HepG2 (cell line): ENCODE measurements at regions not wholly inside any gene's neighbourhood (a gene's known extent, or its start where the extent isn't known, plus 50 kb on each side); places are given as distances from the start of the nearest gene placed in this dataset.

Source experiments
- BHLHE40 ChIP-seq: IDR thresholded peaks from 2 replicates; pipeline ENCODE4 v1.6.1; 2011; ENCODE audit warnings: low read length, improper control_type of control experiment
- HDAC2 ChIP-seq: sonication (generic); formaldehyde crosslinking; IDR thresholded peaks from 2 replicates; pipeline ENCODE4 v1.4.0; 2020; ENCODE audit warnings: missing genetic modification reagents
- HMG20A ChIP-seq: IDR thresholded peaks from 2 replicates; pipeline ENCODE4 v1.6.1; 2016; ENCODE audit warnings: borderline replicate concordance
- HOXD1 ChIP-seq: sonication (generic); formaldehyde crosslinking; IDR thresholded peaks from 2 replicates; pipeline ENCODE4 v1.5.0; 2020; ENCODE audit warnings: missing genetic modification reagents
- IRF1 ChIP-seq: sonication (generic); formaldehyde crosslinking; IDR thresholded peaks from 2 replicates; pipeline ENCODE4 v1.4.0; 2020; ENCODE audit warnings: low read depth, mild to moderate bottlenecking, missing genetic modification reagents
- MEIS1 ChIP-seq: sonication (generic); formaldehyde crosslinking; IDR thresholded peaks from 2 replicates; pipeline ENCODE4 v1.9.0; 2021; ENCODE audit warnings: mild to moderate bottlenecking, missing genetic modification reagents, moderate library complexity, borderline replicate concordance
- SP1 ChIP-seq, 2 experiments: fragments of 450-650 bp in 1 of 2; sonication (generic) in 1 of 2; formaldehyde crosslinking in 1 of 2; IDR thresholded peaks; 2 replicates each; pipeline versions ENCODE4 v1.4.0 to v1.6.1; 2016 to 2020; ENCODE audit warnings: missing genetic modification reagents in 1 of 2
- ZFP90 ChIP-seq: sonication (generic); formaldehyde crosslinking; IDR thresholded peaks from 2 replicates; pipeline ENCODE4 v1.8.0; 2022; ENCODE audit warnings: missing genetic modification reagents, mild to moderate bottlenecking, inconsistent platforms, borderline replicate concordance
- ZNF317 ChIP-seq: sonication (generic); formaldehyde crosslinking; IDR thresholded peaks from 2 replicates; pipeline ENCODE4 v1.5.0; 2020; ENCODE audit warnings: mild to moderate bottlenecking, missing genetic modification reagents
- ZNF558 ChIP-seq: sonication (generic); formaldehyde crosslinking; IDR thresholded peaks from 2 replicates; pipeline ENCODE4 v1.9.0; 2022; ENCODE audit warnings: mild to moderate bottlenecking, missing genetic modification reagents, borderline replicate concordance
- ZNF850 ChIP-seq: sonication (generic); formaldehyde crosslinking; conservative IDR thresholded peaks from 2 replicates; pipeline ENCODE4 v1.9.0; 2021; ENCODE audit warnings: mild to moderate bottlenecking, missing genetic modification reagents
- TF ChIP-seq, protein P1 (sequence below): sonication (generic); IDR thresholded peaks from 2 replicates; pipeline ENCODE4 v1.6.1; 2016; ENCODE audit warnings: low read depth, borderline replicate concordance
- TF ChIP-seq, protein P2 (sequence below): sonication (generic); formaldehyde crosslinking; IDR thresholded peaks from 2 replicates; pipeline ENCODE4 v1.5.0; 2020; ENCODE audit warnings: mild to moderate bottlenecking, missing genetic modification reagents, moderate library complexity
- TF ChIP-seq, protein P3 (sequence below), 2 experiments: IDR thresholded peaks; 2 replicates each; pipeline ENCODE4 v1.6.1; 2011 to 2012; ENCODE audit warnings: low read length in 2 of 2, borderline replicate concordance in 1 of 2, low read depth in 1 of 2, mild to moderate bottlenecking in 1 of 2, moderate library complexity in 1 of 2

DNA sequence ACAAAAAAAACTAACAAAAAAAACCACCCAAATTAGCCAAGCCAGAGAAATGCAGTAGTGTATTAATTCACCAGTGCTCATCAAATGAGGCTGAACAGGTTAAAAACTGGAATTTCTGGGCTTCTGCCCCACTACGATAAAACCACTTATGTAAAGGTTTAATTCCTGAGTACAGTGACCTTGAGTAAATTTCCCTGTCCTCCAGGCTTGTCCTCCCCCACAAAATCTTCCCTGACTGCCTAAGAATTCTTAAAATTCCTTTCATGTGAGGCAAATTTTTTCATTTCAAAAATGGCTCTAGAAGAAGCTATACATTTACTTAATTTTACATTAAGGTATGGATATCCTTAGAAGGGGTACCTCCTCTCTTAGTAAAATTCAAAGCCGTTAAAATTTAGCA, 80.1 kb upstream of the ID4 start:
- TF ChIP-seq, protein P1, sequence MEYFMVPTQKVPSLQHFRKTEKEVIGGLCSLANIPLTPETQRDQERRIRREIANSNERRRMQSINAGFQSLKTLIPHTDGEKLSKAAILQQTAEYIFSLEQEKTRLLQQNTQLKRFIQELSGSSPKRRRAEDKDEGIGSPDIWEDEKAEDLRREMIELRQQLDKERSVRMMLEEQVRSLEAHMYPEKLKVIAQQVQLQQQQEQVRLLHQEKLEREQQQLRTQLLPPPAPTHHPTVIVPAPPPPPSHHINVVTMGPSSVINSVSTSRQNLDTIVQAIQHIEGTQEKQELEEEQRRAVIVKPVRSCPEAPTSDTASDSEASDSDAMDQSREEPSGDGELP = no peak
- TF ChIP-seq HDAC2 (CRISPR knock-in tag) = no peak
- TF ChIP-seq, protein P2, sequence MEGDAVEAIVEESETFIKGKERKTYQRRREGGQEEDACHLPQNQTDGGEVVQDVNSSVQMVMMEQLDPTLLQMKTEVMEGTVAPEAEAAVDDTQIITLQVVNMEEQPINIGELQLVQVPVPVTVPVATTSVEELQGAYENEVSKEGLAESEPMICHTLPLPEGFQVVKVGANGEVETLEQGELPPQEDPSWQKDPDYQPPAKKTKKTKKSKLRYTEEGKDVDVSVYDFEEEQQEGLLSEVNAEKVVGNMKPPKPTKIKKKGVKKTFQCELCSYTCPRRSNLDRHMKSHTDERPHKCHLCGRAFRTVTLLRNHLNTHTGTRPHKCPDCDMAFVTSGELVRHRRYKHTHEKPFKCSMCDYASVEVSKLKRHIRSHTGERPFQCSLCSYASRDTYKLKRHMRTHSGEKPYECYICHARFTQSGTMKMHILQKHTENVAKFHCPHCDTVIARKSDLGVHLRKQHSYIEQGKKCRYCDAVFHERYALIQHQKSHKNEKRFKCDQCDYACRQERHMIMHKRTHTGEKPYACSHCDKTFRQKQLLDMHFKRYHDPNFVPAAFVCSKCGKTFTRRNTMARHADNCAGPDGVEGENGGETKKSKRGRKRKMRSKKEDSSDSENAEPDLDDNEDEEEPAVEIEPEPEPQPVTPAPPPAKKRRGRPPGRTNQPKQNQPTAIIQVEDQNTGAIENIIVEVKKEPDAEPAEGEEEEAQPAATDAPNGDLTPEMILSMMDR = no peak
- TF ChIP-seq HOXD1 (CRISPR knock-in tag) = no peak
- no peak for TF ChIP-seq MEIS1 (CRISPR knock-in tag)
- no peak for TF ChIP-seq SP1 (IDR thresholded peaks at IDR 0.05)
- no peak for TF ChIP-seq SP1 (CRISPR knock-in tag; IDR thresholded peaks at IDR 0.05)
- no peak for TF ChIP-seq IRF1 (CRISPR knock-in tag)
- no peak for TF ChIP-seq BHLHE40
- TF ChIP-seq ZNF317 (CRISPR knock-in tag) = no peak
- TF ChIP-seq, protein P3, sequence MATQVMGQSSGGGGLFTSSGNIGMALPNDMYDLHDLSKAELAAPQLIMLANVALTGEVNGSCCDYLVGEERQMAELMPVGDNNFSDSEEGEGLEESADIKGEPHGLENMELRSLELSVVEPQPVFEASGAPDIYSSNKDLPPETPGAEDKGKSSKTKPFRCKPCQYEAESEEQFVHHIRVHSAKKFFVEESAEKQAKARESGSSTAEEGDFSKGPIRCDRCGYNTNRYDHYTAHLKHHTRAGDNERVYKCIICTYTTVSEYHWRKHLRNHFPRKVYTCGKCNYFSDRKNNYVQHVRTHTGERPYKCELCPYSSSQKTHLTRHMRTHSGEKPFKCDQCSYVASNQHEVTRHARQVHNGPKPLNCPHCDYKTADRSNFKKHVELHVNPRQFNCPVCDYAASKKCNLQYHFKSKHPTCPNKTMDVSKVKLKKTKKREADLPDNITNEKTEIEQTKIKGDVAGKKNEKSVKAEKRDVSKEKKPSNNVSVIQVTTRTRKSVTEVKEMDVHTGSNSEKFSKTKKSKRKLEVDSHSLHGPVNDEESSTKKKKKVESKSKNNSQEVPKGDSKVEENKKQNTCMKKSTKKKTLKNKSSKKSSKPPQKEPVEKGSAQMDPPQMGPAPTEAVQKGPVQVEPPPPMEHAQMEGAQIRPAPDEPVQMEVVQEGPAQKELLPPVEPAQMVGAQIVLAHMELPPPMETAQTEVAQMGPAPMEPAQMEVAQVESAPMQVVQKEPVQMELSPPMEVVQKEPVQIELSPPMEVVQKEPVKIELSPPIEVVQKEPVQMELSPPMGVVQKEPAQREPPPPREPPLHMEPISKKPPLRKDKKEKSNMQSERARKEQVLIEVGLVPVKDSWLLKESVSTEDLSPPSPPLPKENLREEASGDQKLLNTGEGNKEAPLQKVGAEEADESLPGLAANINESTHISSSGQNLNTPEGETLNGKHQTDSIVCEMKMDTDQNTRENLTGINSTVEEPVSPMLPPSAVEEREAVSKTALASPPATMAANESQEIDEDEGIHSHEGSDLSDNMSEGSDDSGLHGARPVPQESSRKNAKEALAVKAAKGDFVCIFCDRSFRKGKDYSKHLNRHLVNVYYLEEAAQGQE (IDR thresholded peaks at IDR 0.05; ENCODE audit: borderline replicate concordance in 1 of 2, low read depth in 1 of 2, low read length in 2 of 2) = no peak
- no peak for TF ChIP-seq ZNF850 (CRISPR knock-in tag)
- TF ChIP-seq ZNF558 (CRISPR knock-in tag) = no peak
- no peak for TF ChIP-seq ZFP90 (CRISPR knock-in tag)
- TF ChIP-seq HMG20A (CRISPR knock-in tag) = no peak
